Epithelial cell of esophagus (primary cell): ENCODE measurements at regions not wholly inside any gene's neighbourhood (a gene's known extent, or its start where the extent isn't known, plus 50 kb on each side); places are given as distances from the start of the nearest gene placed in this dataset.

ENCODE experiments used
- DNase-seq: peaks from one replicate; pipeline ENCODE4 v3.0.0; 2010; ENCODE audit warnings: low read depth
- H3K4me3 ChIP-seq: 2 replicates; pipeline ENCODE4 v1.5.1; 2011; ENCODE audit warnings: mild to moderate bottlenecking, low read length, control low read depth
- TF ChIP-seq, protein P1 (sequence below): IDR thresholded peaks from 2 replicates; pipeline ENCODE4 v1.5.1; 2011; ENCODE audit warnings: low read depth, mild to moderate bottlenecking, low read length, control low read depth, inconsistent platforms; ENCODE audit not compliant: insufficient read depth; ENCODE audit errors: missing control alignments

DNA sequence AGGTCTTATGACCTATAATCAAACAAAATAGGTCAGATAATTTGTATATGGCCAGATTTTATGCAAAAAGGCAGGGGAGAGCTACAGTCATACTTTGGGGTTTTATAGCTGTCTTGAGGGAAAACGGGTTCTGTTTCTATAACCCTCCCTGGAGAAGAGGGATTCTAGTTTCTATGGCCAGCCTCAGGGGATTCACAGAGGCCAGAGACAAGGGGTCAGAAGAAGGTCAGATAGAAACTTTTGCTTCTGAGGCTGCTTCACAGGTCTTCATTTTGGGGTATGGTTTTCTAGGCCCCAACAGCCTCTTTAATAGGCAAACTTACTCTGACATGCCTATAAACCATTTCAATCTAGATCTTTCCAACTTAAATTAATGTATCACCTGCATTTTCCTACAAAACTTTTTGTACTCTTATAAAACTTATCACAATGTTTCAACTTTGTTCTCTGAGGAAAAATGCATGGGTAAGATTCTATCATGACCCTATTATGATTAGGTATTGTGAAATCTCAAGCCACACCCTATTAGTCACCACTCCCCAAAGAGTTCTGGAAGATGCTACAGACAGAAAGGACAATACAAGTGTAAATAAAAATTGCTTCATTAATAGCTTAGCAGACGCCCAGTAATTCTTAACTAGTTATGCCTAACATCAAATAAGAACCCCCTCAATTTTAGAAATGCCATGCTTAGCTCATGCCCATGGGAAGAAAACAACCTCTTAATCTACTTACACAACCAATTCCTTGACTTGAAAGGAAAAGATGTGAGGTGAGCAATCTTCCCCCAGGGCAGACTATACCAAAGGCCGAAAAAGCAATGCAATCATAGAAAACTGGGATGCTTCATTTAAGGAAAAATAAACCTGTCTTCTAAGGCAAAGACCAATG lies 396.6 kb downstream of the TLR4 start:
- TF ChIP-seq, protein P1, sequence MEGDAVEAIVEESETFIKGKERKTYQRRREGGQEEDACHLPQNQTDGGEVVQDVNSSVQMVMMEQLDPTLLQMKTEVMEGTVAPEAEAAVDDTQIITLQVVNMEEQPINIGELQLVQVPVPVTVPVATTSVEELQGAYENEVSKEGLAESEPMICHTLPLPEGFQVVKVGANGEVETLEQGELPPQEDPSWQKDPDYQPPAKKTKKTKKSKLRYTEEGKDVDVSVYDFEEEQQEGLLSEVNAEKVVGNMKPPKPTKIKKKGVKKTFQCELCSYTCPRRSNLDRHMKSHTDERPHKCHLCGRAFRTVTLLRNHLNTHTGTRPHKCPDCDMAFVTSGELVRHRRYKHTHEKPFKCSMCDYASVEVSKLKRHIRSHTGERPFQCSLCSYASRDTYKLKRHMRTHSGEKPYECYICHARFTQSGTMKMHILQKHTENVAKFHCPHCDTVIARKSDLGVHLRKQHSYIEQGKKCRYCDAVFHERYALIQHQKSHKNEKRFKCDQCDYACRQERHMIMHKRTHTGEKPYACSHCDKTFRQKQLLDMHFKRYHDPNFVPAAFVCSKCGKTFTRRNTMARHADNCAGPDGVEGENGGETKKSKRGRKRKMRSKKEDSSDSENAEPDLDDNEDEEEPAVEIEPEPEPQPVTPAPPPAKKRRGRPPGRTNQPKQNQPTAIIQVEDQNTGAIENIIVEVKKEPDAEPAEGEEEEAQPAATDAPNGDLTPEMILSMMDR, result no peak
- no peak overlapping the region for H3K4me3 ChIP-seq
- peak; percentile 8 for DNase-seq

DNA sequence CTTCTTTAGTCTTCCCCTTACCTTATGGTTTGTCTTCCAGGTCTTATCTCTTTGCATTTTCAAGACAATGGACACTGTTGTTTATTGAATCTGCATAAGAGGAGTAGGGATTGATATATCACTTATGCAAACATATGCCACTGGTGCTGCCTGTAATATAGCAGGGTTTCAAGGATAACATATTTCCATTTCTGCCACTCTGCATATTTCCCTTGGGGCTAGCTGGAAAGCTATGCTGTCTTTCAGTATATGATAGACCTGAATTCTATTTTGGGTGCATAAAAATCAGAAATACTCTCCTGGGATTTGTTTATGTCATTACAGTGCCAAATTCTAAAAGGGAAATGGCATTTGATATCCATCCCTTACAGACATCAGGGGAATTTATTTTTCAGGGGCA lies 400.2 kb downstream of the TLR4 start:
- DNase-seq, result no peak
- TF ChIP-seq, protein P1, result no peak

DNA sequence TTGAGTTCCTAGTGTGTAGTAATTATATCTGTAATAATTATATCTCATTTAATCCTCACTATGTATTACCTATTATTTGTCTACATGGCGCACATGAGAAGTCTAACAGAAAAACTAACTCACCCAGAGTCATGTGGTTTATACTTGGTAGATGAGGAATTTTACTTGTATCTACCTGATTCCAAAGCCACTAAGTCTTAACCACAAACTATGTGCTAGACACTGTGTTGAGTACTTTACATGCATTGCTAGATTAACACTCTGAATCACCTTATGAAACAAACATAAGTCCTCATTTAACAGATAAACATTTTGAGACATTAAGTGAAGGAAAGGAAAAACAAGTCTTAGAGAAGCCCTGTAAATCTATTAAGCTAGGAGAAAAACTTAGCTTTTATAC lies 404.8 kb downstream of the TLR4 start:
- TF ChIP-seq, protein P1, result no peak
- no peak for DNase-seq
- no peak overlapping the region for H3K4me3 ChIP-seq

More for the DNA sequence above, 400.2 kb downstream of the TLR4 start:
- no peak overlapping the region for H3K4me3 ChIP-seq

DNA sequence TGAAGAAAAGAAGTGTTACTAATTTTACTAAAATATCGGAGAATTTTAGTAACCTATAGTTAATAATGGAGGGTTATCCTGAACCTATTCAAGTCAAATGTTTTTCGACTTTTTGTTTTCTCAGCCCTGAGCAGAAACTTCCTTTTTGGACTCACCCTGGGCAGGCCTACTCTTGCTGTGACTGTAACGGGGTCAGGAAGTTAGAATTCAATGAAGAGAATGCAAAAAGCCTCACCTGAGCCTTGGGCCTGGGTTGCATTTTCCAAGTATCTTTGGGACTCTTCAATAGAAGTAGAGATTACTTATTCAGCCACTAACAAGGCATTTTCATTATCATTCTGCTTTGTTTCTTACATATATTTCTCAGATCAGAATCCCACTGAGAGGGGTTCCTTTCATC lies 405.3 kb downstream of the TLR4 start:
- no peak overlapping the region for H3K4me3 ChIP-seq
- TF ChIP-seq, protein P1, result no peak
- no peak for DNase-seq

DNA sequence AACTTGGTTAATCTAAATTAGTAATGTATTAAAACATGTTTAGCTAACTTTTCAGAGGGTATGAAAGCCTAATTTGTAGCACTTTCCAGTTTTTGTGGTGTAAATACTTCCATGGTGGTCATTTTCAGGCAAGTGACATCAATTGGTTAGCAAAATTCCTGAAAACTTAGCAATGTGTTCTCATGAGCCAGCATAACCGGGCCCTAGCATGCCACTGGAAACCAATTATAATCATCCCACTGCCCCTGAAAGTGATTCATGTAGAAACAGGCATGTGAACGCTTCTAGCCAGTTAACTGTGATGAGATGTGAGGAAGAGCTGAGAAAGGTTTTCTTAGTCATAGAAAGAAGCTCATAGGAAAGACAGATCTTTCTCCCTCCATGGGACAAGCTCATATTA lies 417.2 kb downstream of the TLR4 start:
- no peak overlapping the region for H3K4me3 ChIP-seq
- TF ChIP-seq, protein P1, result no peak
- DNase-seq, result no peak

DNA sequence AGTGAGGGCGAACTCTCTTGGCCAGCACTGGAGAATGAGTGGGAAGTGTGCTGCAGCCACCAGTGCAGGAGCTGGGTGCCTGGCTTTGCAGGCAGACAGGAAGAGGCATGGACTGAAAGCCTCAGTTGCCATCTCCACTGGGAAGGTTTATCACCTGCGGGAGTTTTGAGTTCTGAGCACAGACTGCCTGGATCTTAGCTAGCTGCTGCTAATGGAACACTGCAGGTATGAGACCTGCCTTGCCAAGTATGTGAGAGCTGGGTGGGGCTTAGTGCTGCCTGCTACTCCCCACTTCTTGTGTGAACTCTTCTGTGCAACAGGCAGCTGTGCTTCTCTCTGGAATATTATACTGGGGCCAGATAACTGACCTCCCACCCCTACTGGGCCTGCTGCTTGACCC lies 424.1 kb downstream of the TLR4 start:
- H3K4me3 ChIP-seq, result no peak overlapping the region
- TF ChIP-seq, protein P1, result no peak
- no peak for DNase-seq

DNA sequence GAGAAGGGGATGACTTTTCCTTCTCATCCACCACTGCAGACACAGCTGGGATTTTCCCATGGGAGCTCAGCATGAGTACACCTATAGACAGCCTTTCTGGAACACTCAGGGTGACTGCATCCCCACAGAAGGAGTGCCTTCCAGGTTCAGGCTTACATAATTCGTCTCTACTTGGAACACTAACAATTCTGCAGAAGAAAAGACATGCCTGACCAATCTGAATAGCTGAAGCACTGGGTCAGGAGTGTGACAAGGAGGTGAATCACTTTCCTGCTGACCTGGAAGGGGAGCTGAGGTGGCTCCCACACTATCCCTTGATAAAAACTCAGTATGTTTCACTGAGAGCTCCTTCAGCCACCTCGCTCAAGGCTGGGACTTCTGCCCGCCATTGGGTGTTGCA lies 425.3 kb downstream of the TLR4 start:
- no peak overlapping the region for H3K4me3 ChIP-seq
- DNase-seq, result peak; percentile 2
- TF ChIP-seq, protein P1, result no peak
